Smooth muscle cell (in vitro differentiated cells): ENCODE measurements at regions not wholly inside any gene's neighbourhood (a gene's known extent, or its start where the extent isn't known, plus 50 kb on each side); places are given as distances from the start of the nearest gene placed in this dataset.

ENCODE experiments used
- DNase-seq: peaks from one replicate; lab custom pipeline; 2025; ENCODE audit not compliant: unreplicated experiment; lab: John Stamatoyannopoulos, UW
- H2AFZ ChIP-seq: fragments of 200-600 bp; sonication (generic); 2 replicates; pipeline ENCODE4 v1.6.0; 2016; ENCODE audit warnings: antibody characterized with exemption, low read depth, mild to moderate bottlenecking
- H3F3A ChIP-seq: fragments of 200-600 bp; sonication (generic); 2 replicates; pipeline ENCODE4 v1.6.0; 2017; ENCODE audit warnings: antibody characterized with exemption, low read depth
- H3K27ac ChIP-seq: fragments of 200-600 bp; sonication (generic); 2 replicates; pipeline ENCODE4 v1.5.1; 2016; ENCODE audit warnings: low read depth, mild to moderate bottlenecking
- H3K27me3 ChIP-seq: fragments of 200-600 bp; sonication (generic); 2 replicates; pipeline ENCODE4 v1.6.1; 2016; ENCODE audit warnings: low read depth, mild to moderate bottlenecking
- H3K36me3 ChIP-seq: fragments of 200-600 bp; sonication (generic); 2 replicates; pipeline ENCODE4 v1.5.1; 2016; ENCODE audit warnings: low read depth
- H3K4me1 ChIP-seq: fragments of 200-600 bp; sonication (generic); 2 replicates; pipeline ENCODE4 v1.5.1; 2016; ENCODE audit warnings: low read depth
- H3K4me2 ChIP-seq: fragments of 200-600 bp; sonication (generic); 2 replicates; pipeline ENCODE4 v1.6.0; 2016; ENCODE audit warnings: mild to moderate bottlenecking
- H3K4me3 ChIP-seq: fragments of 200-600 bp; sonication (generic); 2 replicates; pipeline ENCODE4 v1.5.1; 2016; ENCODE audit warnings: mild to moderate bottlenecking
- H3K79me2 ChIP-seq: fragments of 200-600 bp; sonication (generic); 2 replicates; pipeline ENCODE4 v1.6.0; 2016; ENCODE audit warnings: low read depth, mild to moderate bottlenecking
- H3K9ac ChIP-seq: fragments of 200-600 bp; sonication (generic); 2 replicates; pipeline ENCODE4 v1.6.0; 2016; ENCODE audit warnings: low read depth
- H3K9me3 ChIP-seq: fragments of 200-600 bp; sonication (generic); replicated peaks from 2 replicates; pipeline ENCODE4 v1.5.1; 2016; ENCODE audit warnings: low read depth
- H4K20me1 ChIP-seq: fragments of 200-600 bp; sonication (generic); 2 replicates; pipeline ENCODE4 v1.6.0; 2016; ENCODE audit warnings: low read depth
- CTCF ChIP-seq: fragments of 200-600 bp; sonication (generic); IDR thresholded peaks from 2 replicates; pipeline ENCODE4 v1.5.1; 2017; ENCODE audit warnings: borderline replicate concordance, mild to moderate bottlenecking, antibody characterized with exemption; ENCODE audit not compliant: insufficient read depth, poor library complexity, severe bottlenecking
- WGBS: methylation state at CpG from one replicate; pipeline ENCODE4 v1.1.7; 2016; ENCODE audit warnings: low lambda C conversion rate; 5-methylcytosine and 5-hydroxymethylcytosine counted together

- Histone ChIP-seq H3K27ac (no peak overlapping the region), H3K9ac (no peak overlapping the region), H3K4me2 (no peak overlapping the region), H3K27me3 (no peaks in the 10 kb centered on the region), H3K79me2 (no peaks in the 10 kb centered on the region), H3F3A (no peaks in the 10 kb centered on the region), H4K20me1 (no peaks in the 10 kb centered on the region), H3K4me1 (no peaks in the 10 kb centered on the region), H3K36me3 (no peaks in the 10 kb centered on the region), H3K4me3 (no peak overlapping the region), H2AFZ (no peak overlapping the region), H3K9me3 (peaks cover 9% of the 10 kb centered on the region)
- WGBS: 95% methylated on average over 8 of the region's 8 CpGs
- no peak for TF ChIP-seq CTCF
- no peak for DNase-seq
These were observed 428.1 kb downstream of the MED13L start for GRCh38 chr12:115849262-115849943.

GRCh38 chr12:115847398-115847797 is 430.1 kb downstream of the MED13L start:
- no peak for TF ChIP-seq CTCF
- DNase-seq: no peak

GRCh38 chr12:115846516-115846915 is 431.0 kb downstream of the MED13L start:
- H3K4me2 ChIP-seq: no peak overlapping the region
- H2AFZ ChIP-seq: no peak overlapping the region
- no peak for DNase-seq
- no peaks in the 10 kb centered on the region for H3K79me2 ChIP-seq
- H3K4me3 ChIP-seq: no peak overlapping the region
- H3F3A ChIP-seq: no peaks in the 10 kb centered on the region
- no peaks in the 10 kb centered on the region for H3K4me1 ChIP-seq
- TF ChIP-seq CTCF: no peak
- no peak overlapping the region for H3K27ac ChIP-seq
- H3K36me3 ChIP-seq: no peaks in the 10 kb centered on the region
- no peak overlapping the region for H3K9ac ChIP-seq
- H3K9me3 ChIP-seq: peaks cover 9% of the 10 kb centered on the region
- WGBS: 64% methylated on average over 4 of the region's 4 CpGs
- no peaks in the 10 kb centered on the region for H4K20me1 ChIP-seq
- H3K27me3 ChIP-seq: no peaks in the 10 kb centered on the region

More at GRCh38 chr12:115847398-115847797, 430.1 kb downstream of the MED13L start:
- Histone ChIP-seq H3K27me3 (no peaks in the 10 kb centered on the region), H2AFZ (no peak overlapping the region), H3K4me2 (no peak overlapping the region), H3K4me1 (no peaks in the 10 kb centered on the region), H3F3A (no peaks in the 10 kb centered on the region), H3K4me3 (no peak overlapping the region), H3K27ac (no peak overlapping the region), H3K9ac (no peak overlapping the region), H4K20me1 (no peaks in the 10 kb centered on the region), H3K79me2 (no peaks in the 10 kb centered on the region), H3K36me3 (no peaks in the 10 kb centered on the region), H3K9me3 (peaks cover 9% of the 10 kb centered on the region)

- H2AFZ ChIP-seq: no peak overlapping the region
- H3K4me3 ChIP-seq: no peak overlapping the region
- no peak overlapping the region for H3K4me2 ChIP-seq
- no peaks in the 10 kb centered on the region for H3K79me2 ChIP-seq
- no peak for TF ChIP-seq CTCF
- no peaks in the 10 kb centered on the region for H4K20me1 ChIP-seq
- no peak overlapping the region for H3K9ac ChIP-seq
- no peaks in the 10 kb centered on the region for H3K4me1 ChIP-seq
- H3K27ac ChIP-seq: no peak overlapping the region
- H3K9me3 ChIP-seq: no peaks in the 10 kb centered on the region
- H3F3A ChIP-seq: no peaks in the 10 kb centered on the region
- peak; percentile 7 for DNase-seq
- 30% methylated on average over 10 of the region's 10 CpGs for WGBS
- H3K27me3 ChIP-seq: no peaks in the 10 kb centered on the region
- H3K36me3 ChIP-seq: no peaks in the 10 kb centered on the region
These were observed 437.3 kb downstream of the MED13L start for GRCh38 chr12:115840159-115840558.
